ENCODE measurements at regions not wholly inside any gene's neighbourhood (a gene's known extent, or its start where the extent isn't known, plus 50 kb on each side); places are given as distances from the start of the nearest gene placed in this dataset.

GRCh38 chr2:176885001-176885643, 327.5 kb upstream of the HNRNPA3 start:
- no peak for TF ChIP-seq CTCF (conservative IDR thresholded peaks at IDR 0.05; ENCODE audit: low read depth, low read length)
- no peak for TF ChIP-seq EZH2 (IDR thresholded peaks at IDR 0.05; ENCODE audit: low read length, unreplicated experiment)
